ENCODE measurements at regions not wholly inside any gene's neighbourhood (a gene's known extent, or its start where the extent isn't known, plus 50 kb on each side); places are given as distances from the start of the nearest gene placed in this dataset.

DNA sequence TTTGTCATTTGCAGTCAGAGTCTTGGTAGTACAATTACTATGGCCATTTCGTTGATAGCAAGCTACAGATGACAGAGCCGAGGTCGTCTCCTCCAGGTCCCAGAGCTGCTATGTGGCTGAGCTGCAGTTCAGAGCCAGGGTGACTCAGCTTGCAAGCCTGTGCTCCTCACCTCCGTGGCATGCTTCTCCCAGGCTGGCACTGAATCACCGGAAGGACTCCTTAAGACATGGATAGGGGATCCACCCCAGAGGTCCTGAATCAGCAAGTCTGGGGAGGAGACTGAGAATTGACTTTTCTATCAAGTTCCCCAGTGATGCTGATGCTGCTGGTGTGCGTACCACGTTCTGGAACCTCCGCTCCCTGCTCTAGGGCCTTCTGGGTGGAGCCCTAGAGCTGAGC lies 291.2 kb downstream of the CDH26 start:
- DNase-seq: no peak

- no peak for DNase-seq
Measured at GRCh38 chr20:60250251-60250650, 292.0 kb downstream of the CDH26 start.

DNA sequence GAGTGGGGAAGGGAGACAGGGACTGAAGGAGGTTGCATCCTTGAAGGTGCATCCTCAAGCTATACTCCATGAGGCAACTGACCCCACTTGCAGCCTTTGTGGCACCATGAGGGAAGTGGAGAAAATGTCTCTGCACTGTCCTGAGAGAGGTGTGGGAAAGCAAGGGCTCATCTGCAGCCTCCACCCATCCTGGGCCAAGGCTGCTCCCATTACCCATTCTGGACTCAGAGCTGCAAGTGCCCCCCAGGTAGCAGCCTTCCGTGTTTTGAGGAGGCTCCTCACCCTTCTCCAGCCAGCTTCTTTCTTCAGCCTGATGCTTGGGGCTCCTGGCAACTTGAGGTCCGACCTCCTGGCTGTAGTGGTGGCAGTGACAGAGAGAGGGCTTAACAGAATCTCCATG lies 294.6 kb downstream of the CDH26 start:
- no peak for DNase-seq

GRCh38 chr20:60253471-60253870 lies 295.2 kb downstream of the CDH26 start:
- DNase-seq: no peak

DNA sequence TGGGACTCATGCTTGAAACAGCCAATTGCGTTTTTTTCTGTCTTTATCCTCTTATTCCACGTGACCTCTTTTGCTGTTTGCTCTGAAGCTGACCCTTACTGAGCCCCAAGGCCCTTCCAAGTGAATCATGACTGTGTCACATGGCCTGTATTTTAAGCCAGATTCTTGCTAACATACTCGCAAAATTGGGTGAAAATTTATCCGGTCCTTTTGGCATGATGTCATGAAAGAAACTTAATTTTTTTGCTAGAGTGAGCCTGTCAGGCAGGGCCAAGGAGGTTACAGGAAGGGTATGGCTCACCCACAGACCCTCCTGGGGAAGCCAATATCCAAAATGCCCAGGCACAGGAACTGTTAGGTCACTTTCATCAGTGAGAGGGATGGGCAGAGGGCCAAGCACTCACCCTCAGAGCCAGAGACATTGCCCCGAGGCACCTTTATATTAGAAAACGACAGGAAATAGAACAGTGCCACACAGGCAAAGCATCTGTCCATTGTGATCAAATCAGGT lies 296.7 kb downstream of the CDH26 start:
- DNase-seq: no peak

DNA sequence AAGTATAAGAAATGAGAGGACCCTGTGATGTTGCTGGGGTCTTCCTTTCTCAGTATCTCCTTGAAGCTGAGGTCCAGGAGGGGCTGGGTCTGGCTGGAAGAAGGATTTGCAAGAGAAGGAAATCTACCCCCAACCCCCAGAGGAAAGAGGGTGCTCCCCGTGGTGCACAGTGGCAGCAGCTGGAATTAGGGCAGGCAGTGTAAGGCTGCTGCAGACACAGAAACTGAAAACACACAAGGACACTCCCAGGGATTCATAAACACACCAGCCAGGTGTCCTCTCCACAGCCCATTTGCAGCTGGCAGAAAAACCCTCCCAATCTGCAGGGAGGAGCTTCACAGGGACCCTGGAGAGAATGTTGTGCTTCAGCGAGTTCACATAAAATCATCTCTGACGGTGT lies 297.2 kb downstream of the CDH26 start:
- no peak for DNase-seq

GRCh38 chr20:60255866-60256265 lies 297.6 kb downstream of the CDH26 start:
- no peak for DNase-seq

DNA sequence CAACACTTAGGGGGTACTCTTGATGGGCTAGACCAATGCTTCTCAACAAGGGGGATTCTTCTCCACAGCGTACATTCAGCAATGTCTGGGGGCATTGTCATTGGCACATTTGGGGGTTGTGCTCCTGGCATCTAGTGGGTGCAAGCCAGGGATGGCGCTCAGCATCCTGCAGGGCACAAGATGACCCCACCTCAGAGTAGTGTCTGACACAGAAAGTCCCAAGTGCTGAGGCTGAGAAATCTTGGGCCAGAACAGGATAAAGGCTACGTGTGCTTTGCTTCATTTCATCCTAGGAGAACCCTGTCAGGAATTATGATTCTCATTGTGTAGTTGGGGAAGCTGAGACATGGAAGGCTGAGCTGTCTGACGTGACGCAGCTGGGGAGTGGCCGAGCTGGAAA lies 298.6 kb downstream of the CDH26 start:
- no peak for DNase-seq

- no peak for DNase-seq
Measured at GRCh38 chr20:60257671-60258070, 299.4 kb downstream of the CDH26 start.

GRCh38 chr20:60258255-60258863 lies 300.1 kb downstream of the CDH26 start:
- no peak for DNase-seq

GRCh38 chr20:60261333-60261732 lies 303.1 kb downstream of the CDH26 start:
- no peak for DNase-seq

DNA sequence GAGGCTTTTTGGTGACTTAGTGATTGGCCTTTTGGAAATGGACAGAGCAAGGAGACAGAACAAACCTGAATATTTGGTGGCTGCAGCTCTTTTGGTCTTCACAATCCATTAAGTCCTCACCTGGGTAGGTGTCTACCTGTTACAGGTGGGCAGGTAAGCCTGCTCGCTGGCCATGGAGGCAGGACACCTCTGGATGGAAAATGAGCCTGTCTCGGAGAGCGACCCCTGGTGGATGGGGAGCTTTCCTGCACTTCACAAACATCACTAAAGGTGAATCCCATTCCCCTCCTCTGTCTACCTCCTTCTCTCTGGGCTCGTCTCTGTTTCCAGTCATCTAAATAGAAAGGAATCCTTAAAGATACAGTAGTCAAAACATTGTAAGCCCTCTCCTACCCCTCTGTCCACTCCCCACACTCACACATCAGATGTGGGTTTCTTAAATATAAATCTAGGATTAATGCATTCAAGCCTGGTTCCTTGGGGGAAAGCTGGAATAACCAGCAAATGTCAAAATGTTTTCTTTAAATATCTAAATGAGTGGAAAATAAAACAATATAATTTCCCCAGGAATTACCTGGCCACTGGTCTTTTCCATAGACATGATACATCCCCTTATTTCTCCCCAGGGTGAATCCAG lies 304.9 kb downstream of the CDH26 start:
- DNase-seq: peak; percentile 25

GRCh38 chr20:60263725-60264709 lies 305.8 kb downstream of the CDH26 start:
- DNase-seq: no peak

GRCh38 chr20:60266177-60266823 lies 308.1 kb downstream of the CDH26 start:
- no peak for DNase-seq

GRCh38 chr20:60268491-60268890 lies 310.3 kb downstream of the CDH26 start:
- no peak for DNase-seq

DNA sequence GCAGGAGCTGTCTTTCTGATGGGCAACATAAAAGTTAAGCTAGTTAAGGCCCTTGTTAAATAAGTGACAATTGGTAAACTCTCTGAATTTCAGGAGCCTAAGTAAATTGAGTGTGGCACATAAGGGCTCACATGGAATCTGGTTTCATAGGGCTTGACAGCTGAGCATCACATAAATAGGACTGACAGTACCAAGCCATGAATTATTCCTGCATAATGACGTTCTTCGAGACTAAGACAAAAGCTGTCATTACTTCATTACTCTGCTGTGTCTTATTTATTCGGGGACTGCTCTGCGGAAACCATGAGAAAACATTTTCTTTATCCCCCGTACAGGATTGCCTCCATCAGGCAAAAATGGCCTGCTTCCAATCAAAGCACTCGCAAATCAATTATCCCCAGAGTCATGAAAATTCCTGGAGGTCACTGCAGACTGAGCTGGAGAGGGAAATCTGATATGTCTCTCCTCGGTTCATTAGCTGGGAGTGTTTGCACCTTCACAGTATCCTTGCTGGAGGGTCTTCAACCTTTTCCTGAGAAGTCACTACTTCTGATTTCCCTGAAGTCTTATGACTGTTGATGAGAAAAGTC lies 311.4 kb downstream of the CDH26 start:
- DNase-seq: no peak

DNA sequence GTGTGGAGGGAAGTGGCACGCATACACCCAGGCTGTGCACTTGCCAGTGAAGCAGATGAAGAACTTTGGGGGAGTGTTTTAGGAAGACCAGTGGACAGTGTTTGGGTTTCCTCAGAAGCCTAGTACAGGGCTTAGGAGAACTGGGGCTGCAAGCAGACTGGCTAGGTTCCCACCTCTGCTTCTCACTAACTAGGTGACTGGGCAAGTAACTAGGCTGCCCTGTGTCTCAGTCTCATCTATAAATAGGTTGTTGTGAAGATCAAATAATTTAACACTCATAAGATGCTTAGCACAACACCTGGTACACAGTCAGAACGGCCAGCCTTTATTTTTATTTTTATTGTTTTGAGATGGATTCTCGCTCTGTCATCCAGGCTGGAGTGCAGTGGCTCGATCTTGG lies 312.1 kb downstream of the CDH26 start:
- DNase-seq: no peak

- DNase-seq: peak; percentile 10
Measured at GRCh38 chr20:60271597-60271996, 313.4 kb downstream of the CDH26 start.

DNA sequence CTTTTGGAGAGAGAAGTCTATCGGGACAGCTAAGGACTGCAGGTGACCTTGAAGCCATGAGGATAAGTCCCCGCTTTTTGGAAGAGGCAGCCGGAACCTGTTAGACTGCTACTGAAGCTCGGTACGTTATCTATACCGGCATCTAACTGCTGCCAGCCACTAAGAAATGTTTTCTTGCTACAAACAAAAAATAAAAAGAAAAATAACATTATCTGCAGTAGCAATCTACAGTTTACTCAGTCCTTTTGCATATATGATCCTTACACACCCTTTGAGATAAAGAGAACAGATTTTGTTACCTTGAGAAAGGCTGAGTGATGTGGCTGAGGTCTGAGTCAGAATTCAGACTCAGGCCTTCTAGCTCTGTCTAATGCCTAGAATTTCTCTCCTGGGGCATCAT lies 314.6 kb downstream of the CDH26 start:
- no peak for DNase-seq

DNA sequence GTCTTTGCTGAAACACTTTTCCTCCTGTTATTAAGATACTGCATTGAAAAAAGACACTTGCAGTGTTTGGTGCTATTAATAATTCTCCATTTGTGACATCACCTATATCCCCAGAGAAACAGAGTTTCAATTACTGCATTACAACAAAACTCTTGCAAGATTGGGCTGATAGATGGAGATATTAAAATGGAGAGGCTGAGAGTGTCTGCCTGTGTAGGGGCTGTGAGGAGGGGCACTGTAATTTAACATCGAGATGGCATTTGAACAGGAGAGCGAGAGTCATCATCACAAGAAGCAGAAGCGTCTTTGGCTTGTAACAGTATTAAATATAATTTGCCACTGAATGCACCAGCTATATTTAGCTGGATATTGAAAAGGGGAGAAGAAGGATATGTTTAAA lies 316.5 kb downstream of the CDH26 start:
- DNase-seq: no peak

DNA sequence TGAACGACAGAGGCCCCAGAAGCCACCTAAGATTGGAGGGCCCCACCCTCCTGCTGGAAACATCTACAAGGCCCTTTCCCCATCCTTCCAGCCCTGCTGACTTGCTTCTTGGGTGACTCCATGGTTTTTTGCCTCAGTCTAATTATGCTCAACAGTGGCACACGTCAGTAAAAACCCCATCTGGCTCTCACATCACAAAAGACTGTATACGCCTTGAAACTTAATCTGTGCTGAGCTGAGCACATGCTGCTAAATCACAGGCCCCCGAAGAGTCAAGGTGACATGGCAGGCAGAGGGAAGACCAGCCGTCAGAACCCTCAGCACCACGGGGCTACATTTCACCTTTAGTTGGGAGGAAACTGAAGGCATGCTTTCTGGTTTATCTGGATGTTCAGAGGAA lies 323.1 kb downstream of the CDH26 start:
- no peak for DNase-seq

DNA sequence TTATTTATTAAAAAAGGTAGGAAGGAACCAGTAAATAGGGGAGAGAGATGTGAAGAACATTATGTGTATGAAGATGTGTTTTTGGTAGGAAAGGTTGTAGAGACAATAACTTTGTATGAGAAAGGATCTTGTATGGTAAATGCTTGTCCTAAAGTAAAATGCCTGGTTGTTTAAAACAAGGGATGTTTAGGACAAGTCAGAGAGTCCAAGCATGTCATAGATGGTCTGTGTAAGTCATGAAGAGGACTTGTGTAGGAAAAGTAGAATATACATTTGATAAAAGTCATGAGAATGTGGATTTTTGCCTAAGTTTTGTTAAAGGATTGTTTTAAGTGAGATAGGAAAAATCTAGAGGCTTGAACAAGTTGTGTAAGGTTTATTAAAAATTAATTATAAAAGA lies 325.1 kb downstream of the CDH26 start:
- DNase-seq: no peak

DNA sequence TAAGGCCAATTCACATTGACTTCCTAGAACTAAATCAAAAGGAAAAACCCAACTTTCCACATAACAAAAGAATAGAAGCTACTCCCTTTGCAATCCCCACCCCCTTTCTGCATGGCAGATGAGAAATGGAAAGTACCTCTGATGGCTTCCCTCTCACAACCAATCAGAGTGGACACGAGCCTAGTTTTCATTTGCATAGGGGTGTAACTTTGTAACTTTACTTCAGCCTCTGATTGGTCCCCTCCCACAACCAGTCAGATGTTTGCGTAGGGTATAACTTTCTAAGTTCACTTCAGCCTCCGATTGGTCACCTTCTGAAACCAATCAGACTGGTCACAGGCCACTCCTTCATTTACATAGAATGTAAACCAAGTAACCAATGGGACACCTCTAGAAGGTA lies 328.5 kb downstream of the CDH26 start:
- no peak for DNase-seq
